HG03432 (cell line): ENCODE measurements at regions not wholly inside any gene's neighbourhood (a gene's known extent, or its start where the extent isn't known, plus 50 kb on each side); places are given as distances from the start of the nearest gene placed in this dataset.

ENCODE experiments used
- ATAC-seq: cut with Tn5 transposase; IDR thresholded peaks from one replicate; pipeline ENCODE4 v1.9.1; 2021; ENCODE audit warnings: mild to moderate bottlenecking, moderate library complexity; ENCODE audit not compliant: unreplicated experiment

- ATAC-seq: no peak
Observed at GRCh38 chr12:124489915-124490583, 77.4 kb downstream of the NCOR2 start.

DNA sequence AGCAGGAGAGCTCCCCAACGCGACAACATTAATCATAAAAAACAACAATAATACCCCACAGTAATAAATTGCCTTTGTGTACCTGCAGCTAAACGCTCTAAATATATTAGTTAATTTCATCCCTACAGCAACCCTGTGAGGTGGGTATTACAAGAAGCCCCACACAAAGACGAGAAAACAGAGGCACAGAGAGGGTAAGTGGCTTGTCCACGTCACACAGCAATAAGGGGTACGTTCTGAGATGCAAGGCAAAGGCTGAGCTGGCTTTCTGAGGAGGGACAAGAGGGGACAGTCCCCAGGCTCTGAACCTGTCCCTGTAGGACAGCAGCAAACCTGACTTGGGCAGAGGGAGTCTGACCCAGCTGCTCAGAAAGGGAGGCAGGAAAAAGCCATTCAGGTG lies 78.2 kb downstream of the NCOR2 start:
- no peak for ATAC-seq

DNA sequence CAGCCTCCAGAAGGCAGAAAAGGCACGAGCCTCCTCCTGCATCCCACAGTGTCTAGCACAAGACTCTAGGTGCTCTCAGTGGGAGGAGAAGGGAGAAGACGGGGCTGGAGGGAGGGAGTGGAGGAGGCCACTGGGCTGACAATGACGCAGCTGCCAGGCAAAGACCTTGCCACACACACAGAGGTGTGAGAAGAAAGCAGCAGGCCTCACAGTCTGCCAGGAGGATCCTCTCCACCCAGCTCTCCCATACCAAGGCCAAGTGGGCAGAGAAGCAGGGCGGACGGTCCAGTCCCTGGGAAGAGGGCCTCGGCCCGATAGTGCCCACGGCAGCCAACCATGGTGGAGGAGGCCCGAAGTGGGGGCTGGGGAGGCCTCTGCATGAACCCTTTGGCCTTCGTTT lies 78.9 kb downstream of the NCOR2 start:
- no peak for ATAC-seq

- ATAC-seq: no peak
Observed at GRCh38 chr12:124487834-124488165, 79.6 kb downstream of the NCOR2 start.

DNA sequence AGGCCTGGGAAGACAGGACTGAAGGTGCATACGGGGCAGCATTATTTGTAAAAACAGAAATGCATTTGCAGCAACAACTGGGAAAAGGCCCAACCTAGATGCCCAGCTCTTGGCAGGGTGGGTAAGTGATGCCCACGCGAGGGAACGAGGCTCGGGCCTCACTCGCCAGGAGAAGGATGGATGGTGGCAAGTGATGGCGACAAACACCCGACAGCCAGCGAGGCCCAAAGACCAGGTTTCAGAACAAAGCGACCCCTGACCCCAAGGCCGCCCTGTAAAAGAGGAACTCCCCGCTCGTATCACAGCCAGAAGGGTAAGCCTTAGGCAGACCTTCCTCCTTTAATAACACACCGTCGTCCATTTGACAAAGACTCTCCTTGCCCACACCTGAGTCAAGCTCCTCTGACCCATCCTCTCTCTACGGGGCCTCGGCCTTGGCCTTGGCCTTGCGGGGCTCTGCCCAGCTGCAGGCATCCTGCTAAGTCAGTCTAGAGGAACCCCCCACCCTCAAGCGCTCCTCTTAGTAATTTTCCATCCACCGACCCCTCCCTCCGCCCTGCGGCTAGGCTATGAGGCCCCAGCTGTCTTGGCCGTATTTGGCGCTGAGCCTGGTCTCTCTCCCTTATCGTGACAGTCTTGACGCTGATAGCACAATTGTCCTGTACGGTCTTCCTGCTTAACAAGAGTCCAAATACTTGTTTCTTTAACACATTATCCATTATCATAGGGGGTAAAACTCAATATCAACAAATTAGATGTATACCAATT lies 80.2 kb downstream of the NCOR2 start:
- no peak for ATAC-seq

GRCh38 chr12:124486346-124486963 lies 81.0 kb downstream of the NCOR2 start:
- no peak for ATAC-seq

DNA sequence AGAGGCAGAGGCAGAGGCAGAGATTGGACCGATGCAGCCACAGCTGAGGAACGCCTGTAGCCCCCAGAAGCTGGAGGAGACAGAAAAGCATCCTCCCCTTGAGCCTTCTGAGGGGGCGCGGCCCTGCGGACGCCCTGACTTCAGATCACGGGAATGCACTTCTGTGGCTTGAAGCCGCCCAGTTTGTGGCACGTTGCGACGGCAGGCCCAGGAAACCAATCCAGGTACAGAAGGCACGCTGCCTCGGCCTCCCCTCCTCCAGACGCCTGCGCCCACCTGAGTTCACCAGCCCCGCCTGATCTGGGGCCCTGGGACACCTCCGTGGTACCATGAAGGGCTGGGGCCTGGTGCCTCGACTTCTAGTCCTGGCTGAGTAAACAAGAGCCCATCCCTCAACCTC lies 82.0 kb downstream of the NCOR2 start:
- no peak for ATAC-seq

GRCh38 chr12:124484526-124484953 lies 82.9 kb downstream of the NCOR2 start:
- ATAC-seq: peak; percentile 32

DNA sequence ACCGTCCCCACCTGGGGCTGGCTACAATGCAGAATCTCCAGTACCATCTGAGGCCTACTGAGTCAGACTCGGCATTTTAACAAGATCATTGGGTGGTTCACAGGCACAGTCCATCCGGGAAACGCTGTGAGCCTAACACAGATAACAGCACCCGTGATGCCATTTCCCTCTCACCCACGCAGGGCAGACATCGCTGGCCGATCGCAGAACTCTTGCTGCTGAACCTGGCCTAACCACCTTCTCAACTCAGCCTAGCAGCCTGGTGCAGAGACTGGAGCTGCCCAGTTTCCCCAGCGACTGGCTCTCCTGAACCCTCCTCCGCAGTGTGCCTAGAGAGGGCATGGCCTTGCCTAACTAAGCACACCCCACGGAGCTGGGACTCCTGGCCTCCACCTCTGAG lies 83.3 kb downstream of the NCOR2 start:
- ATAC-seq: no peak

DNA sequence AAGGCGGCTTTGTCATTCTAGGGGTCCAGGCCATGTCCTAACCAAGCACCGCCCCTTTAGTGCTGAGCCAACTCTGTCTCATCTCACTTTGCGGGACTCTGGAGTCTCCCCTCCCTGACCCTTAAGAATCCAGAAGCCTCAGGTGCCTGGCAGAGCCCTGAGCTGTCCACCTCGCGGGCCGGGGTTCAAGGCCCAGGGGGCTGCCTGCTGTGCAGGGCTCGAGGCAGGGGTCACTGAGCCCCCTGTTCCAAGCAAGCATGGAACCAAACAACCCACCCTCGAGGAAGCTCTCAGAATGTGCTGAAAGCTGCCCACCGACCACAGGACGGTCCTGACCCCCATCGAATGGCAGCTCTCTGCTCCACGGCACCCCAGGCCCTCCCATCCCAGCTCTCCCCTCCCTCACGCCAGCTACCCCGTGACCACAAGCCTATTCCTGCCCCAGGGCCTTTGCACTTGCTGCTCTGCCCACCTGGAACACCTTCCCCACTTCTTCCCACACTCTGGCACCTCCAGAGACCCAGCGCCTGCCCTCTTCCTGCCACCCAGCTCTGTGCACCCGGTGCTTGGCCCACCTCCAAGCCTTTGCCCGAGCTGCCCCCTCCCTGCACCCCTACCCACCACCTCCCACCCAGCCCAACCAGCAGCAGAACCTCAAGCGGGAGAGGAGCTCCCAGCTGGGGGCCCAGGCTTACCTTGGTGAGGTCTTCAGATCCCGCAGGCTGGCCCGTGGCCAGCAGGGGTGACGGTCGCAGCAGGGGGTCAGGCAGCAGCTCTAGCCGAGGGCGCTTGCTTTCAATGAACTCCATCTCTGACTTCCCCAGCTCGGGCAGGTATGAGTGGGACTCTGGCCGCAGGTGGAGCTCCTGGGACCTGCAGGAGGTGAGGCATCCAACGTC lies 84.3 kb downstream of the NCOR2 start:
- no peak for ATAC-seq

- ATAC-seq: no peak
Observed at GRCh38 chr12:124482567-124482893, 84.9 kb downstream of the NCOR2 start.

DNA sequence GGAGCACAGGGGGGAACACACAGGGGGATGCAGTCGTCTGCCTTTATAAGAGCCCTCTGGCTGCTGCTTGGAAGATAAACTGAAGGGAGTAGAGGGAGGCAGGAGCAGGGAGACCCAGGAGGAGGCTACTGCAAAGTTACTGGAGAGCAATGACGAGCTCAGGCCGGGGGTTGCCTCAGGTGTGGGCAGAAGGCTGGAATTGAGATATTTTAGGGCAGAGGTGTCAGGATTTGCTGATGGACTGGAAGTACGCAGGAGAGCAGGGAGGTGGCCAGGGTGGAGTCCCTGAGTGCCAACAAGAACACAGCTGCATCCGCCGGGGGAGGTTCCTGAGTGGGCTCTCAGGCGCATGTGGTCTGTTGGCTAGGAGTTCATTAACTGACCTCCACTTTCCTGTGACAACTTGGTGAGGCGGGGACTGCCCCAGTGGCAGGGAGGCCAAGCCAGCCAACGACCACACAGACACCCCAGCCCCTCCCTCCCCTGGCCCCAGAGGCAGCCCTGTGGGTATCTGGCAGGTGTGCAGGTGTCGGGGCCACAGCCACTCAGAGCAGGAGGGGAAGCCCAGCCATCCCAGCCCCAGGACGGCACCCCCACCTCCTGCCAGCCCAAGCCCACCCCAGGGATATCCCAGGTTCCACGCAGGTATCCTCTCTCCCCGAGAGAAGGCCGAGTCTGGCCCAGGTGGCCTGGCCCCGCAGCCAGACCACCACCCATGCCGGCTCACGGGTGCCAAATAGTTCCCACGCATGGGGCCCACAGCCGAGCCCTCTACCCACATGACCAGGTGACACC lies 85.4 kb downstream of the NCOR2 start:
- peak; percentile 33 for ATAC-seq

- no peak for ATAC-seq
Observed at GRCh38 chr12:124481257-124481750, 86.1 kb downstream of the NCOR2 start.

DNA sequence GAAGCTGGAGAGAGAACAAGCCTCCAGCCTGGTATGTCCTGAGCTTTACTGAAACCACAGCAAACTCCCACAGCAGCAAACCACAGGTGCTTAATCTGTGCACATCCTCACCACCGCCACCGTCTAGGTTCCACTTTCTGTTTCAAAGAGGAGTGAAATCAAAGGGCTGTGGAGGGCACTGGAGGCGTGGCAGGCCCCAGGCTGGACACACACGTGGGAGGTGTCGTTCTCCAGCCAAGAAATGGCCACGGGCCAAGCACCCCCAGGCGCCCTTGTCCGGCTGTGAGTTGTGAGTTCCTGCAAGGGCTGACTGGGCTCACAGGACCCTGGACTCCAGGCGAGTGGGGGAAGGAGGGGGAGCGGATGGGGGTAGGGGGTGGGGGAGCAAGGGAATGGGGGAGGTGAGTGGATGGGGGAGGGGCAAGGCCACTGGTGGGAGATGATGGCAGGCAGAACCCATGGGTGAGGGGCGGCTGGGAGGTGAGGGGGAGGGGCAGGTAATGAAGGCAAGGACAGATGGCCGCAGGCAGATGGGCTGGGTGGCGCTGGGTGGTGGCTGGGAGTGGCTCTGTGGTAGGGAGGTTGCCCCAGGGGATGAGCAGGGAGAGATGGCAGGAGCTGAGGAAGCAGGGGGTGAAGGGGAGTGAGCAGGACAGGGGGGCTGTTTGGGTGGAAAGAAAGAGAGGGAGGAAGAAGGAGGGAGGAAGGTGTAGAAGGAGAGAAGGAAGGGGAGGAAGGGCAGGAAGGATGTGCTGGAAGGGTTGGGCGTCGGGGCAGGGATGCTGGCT lies 86.7 kb downstream of the NCOR2 start:
- peak; percentile 78 for ATAC-seq

DNA sequence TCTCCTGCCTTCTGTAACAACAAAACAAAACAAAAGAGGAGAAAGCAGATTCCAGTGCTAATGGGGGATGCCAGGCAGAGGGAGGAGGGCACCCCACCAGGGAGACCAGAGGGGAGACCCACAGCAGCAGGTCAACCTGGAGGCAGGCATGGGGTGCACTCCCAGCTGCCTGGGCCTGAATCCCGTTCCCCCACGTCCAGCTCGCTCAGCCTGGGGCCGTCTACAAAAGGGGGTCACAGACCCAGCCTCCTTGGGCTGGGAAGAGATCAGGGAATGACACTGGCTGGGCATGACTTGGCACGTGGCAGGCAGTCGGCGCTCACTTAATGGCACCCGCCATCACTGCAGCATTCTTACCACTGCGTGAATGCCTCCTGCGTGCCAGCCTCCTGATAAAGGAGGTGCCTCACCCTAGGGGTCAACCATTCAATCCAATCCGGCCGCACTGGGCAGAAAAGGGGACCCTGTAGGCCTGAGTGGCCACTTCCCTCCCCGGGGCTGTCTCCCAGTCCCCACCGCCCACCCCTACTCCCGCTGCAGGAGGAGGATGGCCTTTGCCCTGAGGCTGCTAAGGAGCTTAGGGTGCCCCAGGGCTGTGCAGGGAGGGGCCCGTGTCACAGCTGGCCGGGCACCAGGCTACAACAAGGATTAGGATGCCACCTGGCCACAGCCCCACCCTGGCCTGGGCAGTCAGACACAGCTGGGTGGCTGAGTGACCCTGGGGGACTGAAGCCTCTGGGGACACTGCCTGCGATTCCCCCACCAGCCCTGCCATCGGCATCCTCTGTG lies 87.5 kb downstream of the NCOR2 start:
- peak; percentile 42 for ATAC-seq

GRCh38 chr12:124478985-124479645 lies 88.3 kb downstream of the NCOR2 start:
- ATAC-seq: no peak

DNA sequence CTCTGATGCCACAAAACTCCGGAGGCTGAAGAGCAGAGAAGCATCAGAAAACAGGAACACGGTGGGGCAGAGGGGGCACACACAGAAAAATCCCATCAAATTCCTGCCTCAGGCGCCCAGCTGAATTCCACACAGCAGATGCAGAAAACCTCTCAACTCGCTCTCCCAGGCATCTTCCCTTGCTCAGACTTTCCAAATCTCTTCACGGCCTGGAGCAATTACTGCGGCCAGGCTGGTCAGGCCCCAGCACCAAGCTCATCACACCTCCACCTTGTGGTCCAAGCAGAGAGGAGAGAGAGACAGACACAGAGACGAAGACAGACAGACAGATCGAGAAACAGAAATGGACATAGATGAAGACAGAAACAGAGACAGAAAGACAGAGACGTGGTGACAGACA lies 89.0 kb downstream of the NCOR2 start:
- no peak for ATAC-seq
